Endothelial cell of umbilical vein (primary cell): ENCODE measurements at regions not wholly inside any gene's neighbourhood (a gene's known extent, or its start where the extent isn't known, plus 50 kb on each side); places are given as distances from the start of the nearest gene placed in this dataset.

Source experiments
- BruUV-seq: library from RNA; stranded (reverse); fragments of 400-500 nt; replicated peaks from 2 replicates; lab custom pipeline; 2021; lab: Mats Ljungman, UMichigan
- CTCF ChIA-PET: fragments of 300-600, 350-600 bp; sonication (Branson Sonifier 250); formaldehyde crosslinking; loops from one replicate; lab custom pipeline; 2021; ENCODE audit warnings: antibody characterized with exemption, inconsistent platforms; lab: Charles Lee
- POLR2A ChIA-PET: fragments of 300-600, 350-600 bp; sonication (Branson Sonifier 250); formaldehyde crosslinking; loops from one replicate; lab custom pipeline; 2021; ENCODE audit warnings: antibody characterized with exemption, inconsistent platforms; lab: Charles Lee
- DNase-seq: peaks from one replicate; pipeline ENCODE4 v3.0.0-alpha.2; 2011; ENCODE audit warnings: low read depth, low spot score
- FAIRE-seq: peaks from 2 replicates; lab custom pipeline; 2011; peaks lifted over from hg19 to GRCh38; lab: Jason Lieb, UNC
- H2AFZ ChIP-seq: 2 replicates; pipeline ENCODE4 v1.6.0; 2012; ENCODE audit warnings: low read depth, low read length, control low read depth, inconsistent platforms
- H3K27ac ChIP-seq: 2 replicates; pipeline ENCODE4 v1.5.1; 2011; ENCODE audit warnings: low read depth, mild to moderate bottlenecking, control low read depth, low read length, moderate library complexity; ENCODE audit not compliant: insufficient read depth
- H3K27me3 ChIP-seq, 2 experiments: 2 replicates each; pipeline versions ENCODE4 v1.6.0 to v1.6.1; 2011; ENCODE audit warnings: low read length in 2 of 2, mixed read lengths in 1 of 2; ENCODE audit not compliant: control insufficient read depth in 2 of 2, insufficient read depth in 2 of 2
- H3K36me3 ChIP-seq, 2 experiments: 2 replicates in 1 of 2; 3 replicates in 1 of 2; pipeline ENCODE4 v1.5.1; 2011; ENCODE audit warnings: low read length in 2 of 2, mild to moderate bottlenecking in 1 of 2, moderate library complexity in 1 of 2; ENCODE audit not compliant: control insufficient read depth in 2 of 2, insufficient read depth in 2 of 2; ENCODE audit errors: extremely low read depth in 1 of 2
- H3K4me1 ChIP-seq: 3 replicates; pipeline ENCODE4 v1.5.1; 2011; ENCODE audit warnings: mild to moderate bottlenecking, low read length; ENCODE audit not compliant: control insufficient read depth, insufficient read depth; ENCODE audit errors: extremely low read depth
- H3K4me2 ChIP-seq: 2 replicates; pipeline ENCODE4 v1.6.1; 2011; ENCODE audit warnings: low read length, control low read depth, mixed read lengths; ENCODE audit not compliant: insufficient read depth
- H3K4me3 ChIP-seq, 3 experiments: fragments of 200-600 bp in 1 of 3; sonication (generic), shearing (Covaris generic) in 1 of 3; replicated peaks in 1 of 3; 2 replicates each; pipeline ENCODE4 v1.5.1; 2011 to 2016; ENCODE audit warnings: control low read depth in 3 of 3, low read length in 3 of 3, mild to moderate bottlenecking in 2 of 3, inconsistent platforms in 1 of 3, low read depth in 1 of 3, moderate library complexity in 1 of 3; ENCODE audit not compliant: insufficient read depth in 1 of 3
- H3K79me2 ChIP-seq: 2 replicates; pipeline ENCODE4 v1.6.0; 2012; ENCODE audit warnings: low read length, inconsistent platforms; ENCODE audit not compliant: control insufficient read depth, insufficient read depth
- H3K9ac ChIP-seq: replicated peaks from 2 replicates; pipeline ENCODE3; 2011; ENCODE audit warnings: low read length, control low read depth; ENCODE audit not compliant: insufficient read depth; ENCODE audit errors: extremely low read depth
- H3K9me1 ChIP-seq: replicated peaks from 3 replicates; pipeline ENCODE4 v1.6.0; 2011; ENCODE audit warnings: mild to moderate bottlenecking, low read length; ENCODE audit not compliant: control insufficient read depth, insufficient read depth; ENCODE audit errors: extremely low read depth
- H3K9me3 ChIP-seq: replicated peaks from 2 replicates; pipeline ENCODE4 v1.5.1; 2012; ENCODE audit warnings: low read length, inconsistent platforms; ENCODE audit not compliant: control insufficient read depth, insufficient read depth
- H4K20me1 ChIP-seq: replicated peaks from 2 replicates; pipeline ENCODE3; 2011; ENCODE audit warnings: mild to moderate bottlenecking, low read length; ENCODE audit not compliant: control insufficient read depth, insufficient read depth; ENCODE audit errors: extremely low read depth
- EZH2 ChIP-seq: IDR thresholded peaks from 2 replicates; pipeline ENCODE4 v1.6.1; 2012; ENCODE audit warnings: borderline replicate concordance, low read depth, mild to moderate bottlenecking, moderate library complexity, low read length, inconsistent platforms; ENCODE audit not compliant: severe bottlenecking
- FOS ChIP-seq: IDR thresholded peaks from 2 replicates; pipeline ENCODE4 v1.6.1; 2011; ENCODE audit warnings: mild to moderate bottlenecking, low read length, moderate library complexity, borderline replicate concordance; ENCODE audit not compliant: insufficient read depth
- GATA2 ChIP-seq: IDR thresholded peaks from 2 replicates; pipeline ENCODE4 v1.7.0; 2011; ENCODE audit warnings: low read depth, mild to moderate bottlenecking, moderate library complexity, mixed read lengths, low read length; ENCODE audit not compliant: insufficient read length, insufficient read depth
- JUN ChIP-seq: IDR thresholded peaks from 2 replicates; pipeline ENCODE4 v1.6.1; 2011; ENCODE audit warnings: borderline replicate concordance, low read depth; ENCODE audit not compliant: insufficient read length, insufficient read depth
- MYC ChIP-seq: IDR thresholded peaks from one replicate; pipeline ENCODE4 v1.6.1; 2011; ENCODE audit warnings: mild to moderate bottlenecking, low read depth, low read length
- POLR2A ChIP-seq: IDR thresholded peaks from 2 replicates; pipeline ENCODE4 v1.6.1; 2012; ENCODE audit warnings: low read depth, mild to moderate bottlenecking, control low read depth, low read length
- POLR2AphosphoS5 ChIP-seq: IDR thresholded peaks from 2 replicates; pipeline ENCODE4 v1.6.1; 2012; ENCODE audit warnings: low read depth, mild to moderate bottlenecking, control low read depth, low read length, moderate library complexity; ENCODE audit not compliant: insufficient read depth
- dilution Hi-C: fragments of 300-500 bp; cut with MboI; formaldehyde crosslinking; loops from one replicate; pipeline ENCODE4 v1.15.0; 2019; ENCODE audit warnings: low sequenced_read_pairs; ENCODE audit not compliant: extremely low pct_ligation_motif_present
- intact Hi-C: fragments of 100-400 bp; cut with micrococcal nuclease; formaldehyde crosslinking; loops from one replicate; pipeline ENCODE4 v1.10.0; 2022
- TF ChIP-seq, protein P1 (sequence below): IDR thresholded peaks from 2 replicates; pipeline ENCODE4 v1.6.1; 2011; ENCODE audit not compliant: insufficient read depth, insufficient read length
- TF ChIP-seq, protein P2 (sequence below), 2 donors: IDR thresholded peaks; 1 replicate in 1 of 2; 2 replicates in 1 of 2; pipeline ENCODE4 v1.5.1; 2011; ENCODE audit warnings: low read length in 2 of 2, mild to moderate bottlenecking in 2 of 2, moderate library complexity in 2 of 2, control low read depth in 1 of 2, inconsistent platforms in 1 of 2, low read depth in 1 of 2; ENCODE audit not compliant: insufficient read depth in 1 of 2; ENCODE audit errors: extremely low read depth in 1 of 2

GRCh38 chr6:77145244-77145643 is 318.0 kb downstream of the HTR1B start:
- DNase-seq = no peak
- H2AFZ ChIP-seq = no peak overlapping the region
- no peak overlapping the region for H3K9ac ChIP-seq
- dilution Hi-C loops = no loop called here
- intact Hi-C loops = no loop called here
- H4K20me1 ChIP-seq = no peaks in the 10 kb centered on the region
- H3K4me2 ChIP-seq = no peak overlapping the region
- ChIA-PET POLR2A (no interaction called here), CTCF (no interaction called here)
- H3K27ac ChIP-seq = no peak overlapping the region
- H3K36me3 ChIP-seq = no peaks in the 10 kb centered on the region
- no peak overlapping the region for H3K4me3 ChIP-seq
- H3K27me3 ChIP-seq = no peaks in the 10 kb centered on the region
- no peaks in the 10 kb centered on the region for H3K4me1 ChIP-seq
- H3K9me3 ChIP-seq = no peaks in the 10 kb centered on the region
- H3K79me2 ChIP-seq = no peaks in the 10 kb centered on the region
- TF ChIP-seq, protein P1, sequence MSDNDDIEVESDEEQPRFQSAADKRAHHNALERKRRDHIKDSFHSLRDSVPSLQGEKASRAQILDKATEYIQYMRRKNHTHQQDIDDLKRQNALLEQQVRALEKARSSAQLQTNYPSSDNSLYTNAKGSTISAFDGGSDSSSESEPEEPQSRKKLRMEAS = no peak
- TF ChIP-seq FOS (no peak), POLR2AphosphoS5 (no peak), GATA2 (no peak)
- H3K9me1 ChIP-seq = no peaks in the 10 kb centered on the region
- FAIRE-seq = no peak
- no TSS peak for BruUV-seq

- BruUV-seq = no TSS peak
- no peaks in the 10 kb centered on the region for H3K27me3 ChIP-seq
- CTCF ChIA-PET = no interaction called here
- no peaks in the 10 kb centered on the region for H3K79me2 ChIP-seq
- TF ChIP-seq EZH2 = no peak
- no peak for TF ChIP-seq POLR2AphosphoS5
- TF ChIP-seq GATA2 = no peak
- no peak for TF ChIP-seq MYC
- TF ChIP-seq FOS = no peak
- TF ChIP-seq, protein P2, sequence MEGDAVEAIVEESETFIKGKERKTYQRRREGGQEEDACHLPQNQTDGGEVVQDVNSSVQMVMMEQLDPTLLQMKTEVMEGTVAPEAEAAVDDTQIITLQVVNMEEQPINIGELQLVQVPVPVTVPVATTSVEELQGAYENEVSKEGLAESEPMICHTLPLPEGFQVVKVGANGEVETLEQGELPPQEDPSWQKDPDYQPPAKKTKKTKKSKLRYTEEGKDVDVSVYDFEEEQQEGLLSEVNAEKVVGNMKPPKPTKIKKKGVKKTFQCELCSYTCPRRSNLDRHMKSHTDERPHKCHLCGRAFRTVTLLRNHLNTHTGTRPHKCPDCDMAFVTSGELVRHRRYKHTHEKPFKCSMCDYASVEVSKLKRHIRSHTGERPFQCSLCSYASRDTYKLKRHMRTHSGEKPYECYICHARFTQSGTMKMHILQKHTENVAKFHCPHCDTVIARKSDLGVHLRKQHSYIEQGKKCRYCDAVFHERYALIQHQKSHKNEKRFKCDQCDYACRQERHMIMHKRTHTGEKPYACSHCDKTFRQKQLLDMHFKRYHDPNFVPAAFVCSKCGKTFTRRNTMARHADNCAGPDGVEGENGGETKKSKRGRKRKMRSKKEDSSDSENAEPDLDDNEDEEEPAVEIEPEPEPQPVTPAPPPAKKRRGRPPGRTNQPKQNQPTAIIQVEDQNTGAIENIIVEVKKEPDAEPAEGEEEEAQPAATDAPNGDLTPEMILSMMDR (IDR thresholded peaks at IDR 0.05; ENCODE audit: extremely low read depth in 1 of 2, insufficient read depth in 1 of 2, low read depth in 1 of 2, low read length in 2 of 2) = no peak
- TF ChIP-seq, protein P1 = no peak
- no peak for TF ChIP-seq JUN
- TF ChIP-seq POLR2A = no peak
- FAIRE-seq = no peak
- DNase-seq = no peak
- no peaks in the 10 kb centered on the region for H3K4me1 ChIP-seq
- POLR2A ChIA-PET = no interaction called here
- H4K20me1 ChIP-seq = no peaks in the 10 kb centered on the region
- dilution Hi-C loops (no loop called here), intact Hi-C loops (no loop called here)
- H3K27ac ChIP-seq = no peak overlapping the region
- no peaks in the 10 kb centered on the region for H3K9me3 ChIP-seq
- H3K36me3 ChIP-seq = no peaks in the 10 kb centered on the region
- H3K4me2 ChIP-seq = no peak overlapping the region
- H3K4me3 ChIP-seq = no peak overlapping the region
- no peak overlapping the region for H2AFZ ChIP-seq
- no peak overlapping the region for H3K9ac ChIP-seq
- no peaks in the 10 kb centered on the region for H3K9me1 ChIP-seq
These were observed 319.4 kb downstream of the HTR1B start for GRCh38 chr6:77143659-77144447.
